H1 (cell line): ENCODE measurements at regions not wholly inside any gene's neighbourhood (a gene's known extent, or its start where the extent isn't known, plus 50 kb on each side); places are given as distances from the start of the nearest gene placed in this dataset.

Experiments
- CTCF ChIA-PET: fragments of 300-600 bp; sonication (Branson Sonifier 250); formaldehyde crosslinking; loops from one replicate; lab custom pipeline; 2021; ENCODE audit not compliant: partially characterized antibody; lab: Charles Lee
- POLR2A ChIA-PET: fragments of 300-600 bp; sonication (Branson Sonifier 250); formaldehyde crosslinking; loops from one replicate; lab custom pipeline; 2021; ENCODE audit warnings: inconsistent platforms; ENCODE audit not compliant: partially characterized antibody; lab: Charles Lee
- DNase-seq, 2 experiments: peaks; one replicate each; pipeline versions ENCODE4 v3.0.0 to v3.0.0-alpha.2; 2010 to 2022; ENCODE audit warnings: low spot score in 2 of 2, low read depth in 1 of 2, mixed read lengths in 1 of 2
- FAIRE-seq: peaks from 2 replicates; lab custom pipeline; 2011; peaks lifted over from hg19 to GRCh38; lab: Jason Lieb, UNC
- H2AFZ ChIP-seq: 2 replicates; pipeline ENCODE4 v1.8.1; 2012; ENCODE audit warnings: low read length, inconsistent platforms
- H2AK5ac ChIP-seq: 2 replicates; pipeline ENCODE4 v1.6.1; 2013; ENCODE audit warnings: low read depth, low read length
- H2BK120ac ChIP-seq: replicated peaks from 2 replicates; pipeline ENCODE3; 2013; ENCODE audit warnings: low read depth, low read length, inconsistent platforms
- H2BK12ac ChIP-seq: 2 replicates; pipeline ENCODE4 v1.6.1; 2013; ENCODE audit warnings: low read depth, low read length
- H2BK15ac ChIP-seq: 2 replicates; pipeline ENCODE4 v1.6.1; 2013; ENCODE audit warnings: low read length
- H2BK20ac ChIP-seq: 2 replicates; pipeline ENCODE4 v1.6.1; 2013; ENCODE audit warnings: low read length
- H2BK5ac ChIP-seq: 2 replicates; pipeline ENCODE4 v1.6.1; 2013; ENCODE audit warnings: low read depth, low read length
- H3K14ac ChIP-seq: 2 replicates; pipeline ENCODE4 v1.6.1; 2013; ENCODE audit warnings: inconsistent platforms; ENCODE audit not compliant: insufficient read length
- H3K18ac ChIP-seq: 2 replicates; pipeline ENCODE4 v1.6.1; 2013; ENCODE audit warnings: low read length; ENCODE audit errors: extremely low read depth
- H3K23ac ChIP-seq: 2 replicates; pipeline ENCODE4 v1.6.1; 2013; ENCODE audit warnings: inconsistent platforms; ENCODE audit not compliant: insufficient read length
- H3K23me2 ChIP-seq: 2 replicates; pipeline ENCODE4 v1.6.1; 2013; ENCODE audit warnings: low read depth, low read length
- H3K27ac ChIP-seq: 2 replicates; pipeline ENCODE4 v1.6.1; 2011; ENCODE audit warnings: low read depth, low read length, inconsistent platforms
- H3K27me3 ChIP-seq, 4 experiments: replicated peaks in 1 of 4; 1 replicate in 1 of 4; 2 replicates in 3 of 4; pipeline versions ENCODE4 v1.6.1 to v1.8.1; 2011 to 2013; ENCODE audit warnings: low read length in 3 of 4, mild to moderate bottlenecking in 3 of 4, inconsistent platforms in 2 of 4, mixed read lengths in 2 of 4, moderate library complexity in 1 of 4; ENCODE audit not compliant: control insufficient read depth in 3 of 4, insufficient read depth in 3 of 4; ENCODE audit errors: extremely low read depth in 1 of 4
- H3K36me3 ChIP-seq, 4 experiments: 2 replicates each; pipeline versions ENCODE4 v1.6.1 to v1.8.1; 2011 to 2013; ENCODE audit warnings: mild to moderate bottlenecking in 4 of 4, low read length in 3 of 4, moderate library complexity in 2 of 4, control low read depth in 1 of 4, inconsistent platforms in 1 of 4; ENCODE audit not compliant: insufficient read depth in 4 of 4, control insufficient read depth in 2 of 4
- H3K4ac ChIP-seq: replicated peaks from 2 replicates; pipeline ENCODE3; 2013; ENCODE audit warnings: low read length, low read depth, mixed read lengths, inconsistent platforms; ENCODE audit not compliant: insufficient read length
- H3K4me1 ChIP-seq, 4 experiments: replicated peaks in 1 of 4; 1 replicate in 1 of 4; 2 replicates in 3 of 4; pipeline versions ENCODE4 v1.6.1 to v1.8.1; 2011 to 2013; ENCODE audit warnings: low read length in 3 of 4, inconsistent platforms in 2 of 4, mixed read lengths in 1 of 4; ENCODE audit not compliant: insufficient read depth in 4 of 4, control insufficient read depth in 3 of 4
- H3K4me2 ChIP-seq, 2 experiments: 2 replicates each; pipeline versions ENCODE4 v1.6.1 to v1.8.1; 2011 to 2013; ENCODE audit warnings: low read depth in 2 of 2, low read length in 2 of 2, control low read depth in 1 of 2, inconsistent platforms in 1 of 2, mild to moderate bottlenecking in 1 of 2; ENCODE audit not compliant: insufficient read depth in 1 of 2
- H3K4me3 ChIP-seq, 4 experiments: fragments of 200-600, 300-600 bp in 1 of 4; sonication (generic), shearing (Covaris generic), sonication (Bioruptor Twin) in 1 of 4; 2 replicates each; pipeline versions ENCODE4 v1.5.1 to v1.8.1; 2011 to 2016; ENCODE audit warnings: low read length in 4 of 4, low read depth in 3 of 4, control low read depth in 2 of 4, inconsistent platforms in 2 of 4, mild to moderate bottlenecking in 2 of 4, mixed read lengths in 1 of 4, moderate library complexity in 1 of 4; ENCODE audit not compliant: insufficient read depth in 2 of 4; ENCODE audit errors: extremely low read depth in 1 of 4
- H3K56ac ChIP-seq: replicated peaks from 2 replicates; pipeline ENCODE3; 2013; ENCODE audit warnings: low read depth, mild to moderate bottlenecking, mixed read lengths, low read length, inconsistent platforms; ENCODE audit not compliant: insufficient read length
- H3K79me1 ChIP-seq: 2 replicates; pipeline ENCODE4 v1.6.1; 2013; ENCODE audit warnings: low read depth, low read length, control low read depth
- H3K79me2 ChIP-seq, 2 experiments: 2 replicates each; pipeline versions ENCODE4 v1.6.1 to v1.8.1; 2012 to 2013; ENCODE audit warnings: low read length in 2 of 2, mild to moderate bottlenecking in 2 of 2, inconsistent platforms in 1 of 2; ENCODE audit not compliant: insufficient read depth in 2 of 2, control insufficient read depth in 1 of 2
- H3K9ac ChIP-seq, 4 experiments: replicated peaks in 1 of 4; 1 replicate in 1 of 4; 2 replicates in 3 of 4; pipeline versions ENCODE4 v1.6.1 to v1.8.1; 2011 to 2013; ENCODE audit warnings: low read depth in 3 of 4, low read length in 3 of 4, control low read depth in 2 of 4, mild to moderate bottlenecking in 2 of 4, moderate library complexity in 2 of 4, inconsistent platforms in 1 of 4; ENCODE audit errors: extremely low read depth in 1 of 4
- H3K9me3 ChIP-seq, 2 experiments: 2 replicates each; pipeline versions ENCODE4 v1.6.1 to v1.8.1; 2012 to 2013; ENCODE audit warnings: mild to moderate bottlenecking in 2 of 2, moderate library complexity in 2 of 2, control low read depth in 1 of 2, inconsistent platforms in 1 of 2, low read depth in 1 of 2, low read length in 1 of 2, mixed read lengths in 1 of 2; ENCODE audit not compliant: insufficient read depth in 2 of 2
- H4K20me1 ChIP-seq, 2 experiments: replicated peaks in 1 of 2; 2 replicates each; pipeline versions ENCODE3 to v1.8.1; 2011 to 2013; ENCODE audit warnings: inconsistent platforms in 2 of 2, low read length in 2 of 2, mild to moderate bottlenecking in 1 of 2; ENCODE audit not compliant: insufficient read depth in 2 of 2, control insufficient read depth in 1 of 2
- H4K5ac ChIP-seq: 2 replicates; pipeline ENCODE4 v1.6.1; 2013; ENCODE audit warnings: low read length, low read depth, mixed read lengths, inconsistent platforms; ENCODE audit not compliant: insufficient read length
- H4K8ac ChIP-seq: 2 replicates; pipeline ENCODE4 v1.8.0; 2013; ENCODE audit warnings: mild to moderate bottlenecking, moderate library complexity, low read length, inconsistent platforms; ENCODE audit not compliant: insufficient read depth; ENCODE audit errors: extremely low read depth
- H4K91ac ChIP-seq: replicated peaks from 2 replicates; pipeline ENCODE3; 2013; ENCODE audit warnings: low read length, mixed read lengths, inconsistent platforms; ENCODE audit not compliant: insufficient read length
- CBX8 ChIP-seq: fragments of 300-800, 300-1000 bp; sonication (generic); IDR thresholded peaks from 2 replicates; pipeline ENCODE4 v1.7.1; 2016; ENCODE audit warnings: low read depth, low read length, borderline replicate concordance
- GTF2F1 ChIP-seq: IDR thresholded peaks from 2 replicates; pipeline ENCODE4 v1.6.1; 2012; ENCODE audit warnings: low read depth, low read length, improper control_type of control experiment, borderline replicate concordance
- JUND ChIP-seq: IDR thresholded peaks from 2 replicates; pipeline ENCODE4 v1.6.1; 2011; ENCODE audit warnings: mild to moderate bottlenecking, improper control_type of control experiment, low read length
- POLR2A ChIP-seq, 2 experiments: IDR thresholded peaks; 1 replicate in 1 of 2; 2 replicates in 1 of 2; pipeline ENCODE4 v1.6.1; 2011; ENCODE audit warnings: low read depth in 2 of 2, low read length in 2 of 2, mild to moderate bottlenecking in 2 of 2; ENCODE audit errors: control extremely low read depth in 1 of 2
- RAD21 ChIP-seq, 2 experiments: IDR thresholded peaks in 1 of 2; conservative IDR thresholded peaks in 1 of 2; 2 replicates each; pipeline ENCODE4 v1.6.1; 2011; ENCODE audit warnings: low read depth in 2 of 2, low read length in 2 of 2, improper control_type of control experiment in 1 of 2, inconsistent platforms in 1 of 2, mild to moderate bottlenecking in 1 of 2, moderate library complexity in 1 of 2
- SAP30 ChIP-seq: fragments of 300-600 bp; sonication (generic); IDR thresholded peaks from 2 replicates; pipeline ENCODE4 v1.7.1; 2012; ENCODE audit warnings: low read length, moderate library complexity, mild to moderate bottlenecking, inconsistent platforms; ENCODE audit not compliant: insufficient read depth, insufficient replicate concordance
- SIX5 ChIP-seq: IDR thresholded peaks from 2 replicates; pipeline ENCODE4 v1.6.1; 2011; ENCODE audit warnings: mild to moderate bottlenecking, low read depth, low read length
- TAF7 ChIP-seq: optimal IDR thresholded peaks from 2 replicates; pipeline ENCODE3; 2011; ENCODE audit warnings: low read depth, mild to moderate bottlenecking, inconsistent platforms, low read length, moderate library complexity, borderline replicate concordance
- TCF12 ChIP-seq: IDR thresholded peaks from 2 replicates; pipeline ENCODE4 v1.6.1; 2011; ENCODE audit warnings: low read depth, mild to moderate bottlenecking, low read length
- YY1 ChIP-seq: IDR thresholded peaks from 2 replicates; pipeline ENCODE4 v1.6.1; 2011; ENCODE audit warnings: low read depth, mild to moderate bottlenecking, low read length
- WGBS, 2 experiments: shearing (Covaris generic) in 1 of 2; methylation state at CpG; one replicate each; pipeline versions ENCODE4 v1.1.6 to v1.1.7; 2013 to 2015; ENCODE audit warnings: low lambda C conversion rate in 2 of 2, mixed read lengths in 2 of 2, inconsistent platforms in 1 of 2, low coverage in 1 of 2, missing lambda C conversion rate in 1 of 2; ENCODE audit not compliant: insufficient replicate concordance in 2 of 2, insufficient coverage in 1 of 2, insufficient read length in 1 of 2; ENCODE audit errors: extremely low coverage in 1 of 2, missing lambda C conversion rate in 1 of 2; 5-methylcytosine and 5-hydroxymethylcytosine counted together
- TF ChIP-seq, protein P1 (sequence below): IDR thresholded peaks from 2 replicates; pipeline ENCODE4 v1.6.1; 2012; ENCODE audit warnings: inconsistent platforms

DNA sequence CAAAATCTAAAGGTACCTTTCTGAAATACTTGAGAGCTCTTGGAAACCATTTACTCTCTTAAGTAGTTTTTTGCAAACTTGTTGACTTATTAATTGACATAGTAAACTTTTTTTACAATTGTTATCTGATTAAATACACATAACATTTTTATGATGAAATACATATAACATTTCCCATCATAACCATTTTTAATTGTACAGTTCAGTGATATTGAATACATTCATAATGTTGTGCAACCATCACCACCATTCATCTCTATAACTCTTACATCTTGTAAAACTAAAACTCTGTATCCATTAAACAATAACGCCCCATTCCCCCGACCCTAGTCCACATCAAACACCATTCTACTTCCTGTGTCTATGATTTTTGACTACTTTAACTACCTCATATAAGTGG, 95.7 kb upstream of the ZNF648 start:
- Histone ChIP-seq H4K91ac (no peak overlapping the region), H3K23ac (no peak overlapping the region), H3K9ac (no peak overlapping the region), H3K36me3 (no peaks in the 10 kb centered on the region), H2BK15ac (no peak overlapping the region), H3K27me3 (no peaks in the 10 kb centered on the region), H3K18ac (no peak overlapping the region), H3K23me2 (no peaks in the 10 kb centered on the region), H2BK20ac (no peak overlapping the region), H3K4me3 (no peak overlapping the region), H2BK12ac (no peak overlapping the region), H3K79me2 (no peaks in the 10 kb centered on the region), H2BK120ac (no peak overlapping the region), H4K8ac (no peak overlapping the region), H3K4ac (no peak overlapping the region), H3K27ac (no peak overlapping the region), H2AK5ac (no peak overlapping the region), H3K4me1 (no peaks in the 10 kb centered on the region), H4K5ac (no peak overlapping the region), H3K4me2 (no peak overlapping the region), H3K56ac (no peak overlapping the region), H3K79me1 (no peaks in the 10 kb centered on the region), H4K20me1 (no peaks in the 10 kb centered on the region), H2BK5ac (no peak overlapping the region), H2AFZ (no peak overlapping the region), H3K14ac (no peak overlapping the region), H3K9me3 (peaks cover 0 to 6% of the 10 kb centered on the region in 2 experiments; a peak in 1 of 4 replicates)
- ChIA-PET POLR2A (no interaction called here), CTCF (no interaction called here)
- FAIRE-seq (no peak), DNase-seq (no peak)
- no peak for TF ChIP-seq TAF7
- no peak for TF ChIP-seq TCF12
- no peak for TF ChIP-seq CBX8
- no peak for TF ChIP-seq SIX5
- TF ChIP-seq YY1: no peak
- TF ChIP-seq, protein P1, sequence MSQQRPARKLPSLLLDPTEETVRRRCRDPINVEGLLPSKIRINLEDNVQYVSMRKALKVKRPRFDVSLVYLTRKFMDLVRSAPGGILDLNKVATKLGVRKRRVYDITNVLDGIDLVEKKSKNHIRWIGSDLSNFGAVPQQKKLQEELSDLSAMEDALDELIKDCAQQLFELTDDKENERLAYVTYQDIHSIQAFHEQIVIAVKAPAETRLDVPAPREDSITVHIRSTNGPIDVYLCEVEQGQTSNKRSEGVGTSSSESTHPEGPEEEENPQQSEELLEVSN: no peak
- no peak for TF ChIP-seq POLR2A (IDR thresholded peaks at IDR 0.05; ENCODE audit: control extremely low read depth in 1 of 2, low read depth in 2 of 2, low read length in 2 of 2)
- no peak for TF ChIP-seq SAP30
- no peak for TF ChIP-seq JUND
- no peak for TF ChIP-seq GTF2F1
- TF ChIP-seq RAD21 (IDR thresholded peaks at IDR 0.05 in 1 of 2, conservative IDR thresholded peaks at IDR 0.05 in 1 of 2; ENCODE audit: low read depth in 2 of 2, low read length in 2 of 2): no peak
- WGBS, 2 experiments: 96 to 100% methylated on average over 2 of the region's 2 CpGs
